ENCODE measurements at regions not wholly inside any gene's neighbourhood (a gene's known extent, or its start where the extent isn't known, plus 50 kb on each side); places are given as distances from the start of the nearest gene placed in this dataset.

GRCh38 chr5:171586436-171586835 is 167.0 kb downstream of the FGF18 start:
- no peaks in the 10 kb centered on the region for H4K20me1 ChIP-seq (ENCODE audit: insufficient read depth, low read length)
- H3K56ac ChIP-seq (ENCODE audit: extremely low read depth, insufficient read depth, low read length): no peak overlapping the region
- no peaks in the 10 kb centered on the region for H3K79me1 ChIP-seq (ENCODE audit: low read depth in 1 of 2, low read length in 2 of 2)
- intact Hi-C loops (cut with micrococcal nuclease) (no loop called here), dilution Hi-C loops (cut with HindIII; ENCODE audit: low sequenced_read_pairs, unreplicated experiment) (no loop called here), in situ Hi-C loops (cut with MboI; ENCODE audit: low sequenced_read_pairs) (no loop called here)
- H3K9me1 ChIP-seq (ENCODE audit: insufficient read depth, low read length): no peaks in the 10 kb centered on the region
- no peak overlapping the region for H2AK5ac ChIP-seq (ENCODE audit: low read depth, low read length)
- H2BK20ac ChIP-seq (ENCODE audit: low read depth, low read length): no peak overlapping the region
- WGBS, 2 experiments (ENCODE audit: extremely low coverage in 2 of 2, insufficient read length in 1 of 2): 33% methylated on average over 1 of the region's 4 CpGs; no CpG with 5 or more reads in 1 of the 2 experiments
- H3K18ac ChIP-seq (ENCODE audit: low read depth, low read length): no peak overlapping the region
- no peaks in the 10 kb centered on the region for H3K36me3 ChIP-seq (ENCODE audit: control insufficient read depth, insufficient read depth, low read length)
- no peak overlapping the region for H4K5ac ChIP-seq (ENCODE audit: low read depth, low read length)
- no peak for ATAC-seq (ENCODE audit: low read depth)
- no peaks in the 10 kb centered on the region for H3K9me3 ChIP-seq (ENCODE audit: control insufficient read depth, insufficient read depth, low read length)
- H3K27me3 ChIP-seq (ENCODE audit: control insufficient read depth, insufficient read depth, low read length): peaks cover 28% of the 10 kb centered on the region
- no peak overlapping the region for H3K4me2 ChIP-seq (ENCODE audit: low read depth, low read length)
- no peak overlapping the region for H3K4ac ChIP-seq (ENCODE audit: low read depth, low read length)
- H3K4me1 ChIP-seq (ENCODE audit: control insufficient read depth, insufficient read depth, low read length): no peaks in the 10 kb centered on the region
- TF ChIP-seq FOS (IDR thresholded peaks at IDR 0.05; ENCODE audit: low read depth, low read length) (no peak), NFE2L2 (IDR thresholded peaks at IDR 0.05; ENCODE audit: low read depth, low read length) (no peak), POLR2A (IDR thresholded peaks at IDR 0.05; ENCODE audit: low read depth, low read length) (no peak), MXI1 (IDR thresholded peaks at IDR 0.05; ENCODE audit: borderline replicate concordance, low read depth, low read length) (no peak), MAFK (IDR thresholded peaks at IDR 0.05; ENCODE audit: low read depth, low read length) (no peak), SMC3 (IDR thresholded peaks at IDR 0.05; ENCODE audit: low read depth, low read length) (no peak), CHD1 (IDR thresholded peaks at IDR 0.05; ENCODE audit: low read depth, low read length) (no peak), RCOR1 (IDR thresholded peaks at IDR 0.05; ENCODE audit: insufficient replicate concordance, low read length) (no peak), RAD21 (IDR thresholded peaks at IDR 0.05; ENCODE audit: low read length) (no peak), USF2 (IDR thresholded peaks at IDR 0.05; ENCODE audit: low read depth, low read length) (no peak), CEBPB (IDR thresholded peaks at IDR 0.05; ENCODE audit: low read depth, low read length) (no peak), BHLHE40 (IDR thresholded peaks at IDR 0.05; ENCODE audit: low read depth, low read length) (no peak), MAZ (IDR thresholded peaks at IDR 0.05; ENCODE audit: borderline replicate concordance, low read depth, low read length) (no peak), RFX5 (IDR thresholded peaks at IDR 0.05; ENCODE audit: low read depth, low read length) (no peak)
- TF ChIP-seq, protein P1, sequence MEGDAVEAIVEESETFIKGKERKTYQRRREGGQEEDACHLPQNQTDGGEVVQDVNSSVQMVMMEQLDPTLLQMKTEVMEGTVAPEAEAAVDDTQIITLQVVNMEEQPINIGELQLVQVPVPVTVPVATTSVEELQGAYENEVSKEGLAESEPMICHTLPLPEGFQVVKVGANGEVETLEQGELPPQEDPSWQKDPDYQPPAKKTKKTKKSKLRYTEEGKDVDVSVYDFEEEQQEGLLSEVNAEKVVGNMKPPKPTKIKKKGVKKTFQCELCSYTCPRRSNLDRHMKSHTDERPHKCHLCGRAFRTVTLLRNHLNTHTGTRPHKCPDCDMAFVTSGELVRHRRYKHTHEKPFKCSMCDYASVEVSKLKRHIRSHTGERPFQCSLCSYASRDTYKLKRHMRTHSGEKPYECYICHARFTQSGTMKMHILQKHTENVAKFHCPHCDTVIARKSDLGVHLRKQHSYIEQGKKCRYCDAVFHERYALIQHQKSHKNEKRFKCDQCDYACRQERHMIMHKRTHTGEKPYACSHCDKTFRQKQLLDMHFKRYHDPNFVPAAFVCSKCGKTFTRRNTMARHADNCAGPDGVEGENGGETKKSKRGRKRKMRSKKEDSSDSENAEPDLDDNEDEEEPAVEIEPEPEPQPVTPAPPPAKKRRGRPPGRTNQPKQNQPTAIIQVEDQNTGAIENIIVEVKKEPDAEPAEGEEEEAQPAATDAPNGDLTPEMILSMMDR (conservative IDR thresholded peaks at IDR 0.05; ENCODE audit: low read depth, low read length): no peak
- TF ChIP-seq, protein P2, sequence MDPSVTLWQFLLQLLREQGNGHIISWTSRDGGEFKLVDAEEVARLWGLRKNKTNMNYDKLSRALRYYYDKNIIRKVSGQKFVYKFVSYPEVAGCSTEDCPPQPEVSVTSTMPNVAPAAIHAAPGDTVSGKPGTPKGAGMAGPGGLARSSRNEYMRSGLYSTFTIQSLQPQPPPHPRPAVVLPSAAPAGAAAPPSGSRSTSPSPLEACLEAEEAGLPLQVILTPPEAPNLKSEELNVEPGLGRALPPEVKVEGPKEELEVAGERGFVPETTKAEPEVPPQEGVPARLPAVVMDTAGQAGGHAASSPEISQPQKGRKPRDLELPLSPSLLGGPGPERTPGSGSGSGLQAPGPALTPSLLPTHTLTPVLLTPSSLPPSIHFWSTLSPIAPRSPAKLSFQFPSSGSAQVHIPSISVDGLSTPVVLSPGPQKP (IDR thresholded peaks at IDR 0.05; ENCODE audit: borderline replicate concordance, low read depth, low read length): no peak
- no peak overlapping the region for H2BK120ac ChIP-seq (ENCODE audit: low read depth, low read length)
- BruUV-seq (replicated peaks): no TSS peak
- H2AK9ac ChIP-seq (replicated peaks; ENCODE audit: low read depth, low read length, poor library complexity): no peak overlapping the region
- no peak overlapping the region for H3K14ac ChIP-seq (replicated peaks; ENCODE audit: low read depth, low read length)
- no peak overlapping the region for H3K4me3 ChIP-seq (ENCODE audit: insufficient read depth, low read depth, low read length)
- no peak overlapping the region for H2BK5ac ChIP-seq (ENCODE audit: low read depth, low read length, poor library complexity, severe bottlenecking)
- ChIA-PET CTCF (no interaction called here), POLR2A (ENCODE audit: unreplicated experiment) (no interaction called here)
- no peak overlapping the region for H4K8ac ChIP-seq (ENCODE audit: low read depth in 2 of 2, low read length in 2 of 2)
- no peak overlapping the region for H3K23ac ChIP-seq (ENCODE audit: low read depth, low read length)
- no peak overlapping the region for H2BK15ac ChIP-seq (ENCODE audit: low read depth, low read length)
- H3K27ac ChIP-seq (ENCODE audit: insufficient read depth, low read length): no peak overlapping the region
- H4K91ac ChIP-seq (ENCODE audit: insufficient read depth, low read depth, low read length): no peak overlapping the region
- no peak for DNase-seq
- no peak overlapping the region for H3K9ac ChIP-seq (ENCODE audit: low read depth, low read length)
- H2AFZ ChIP-seq (replicated peaks; ENCODE audit: low read length, poor library complexity): no peak overlapping the region
